Activated CD4-positive, alpha-beta T cell treated with anti-CD3 and anti-CD28 coated beads for 1 hour (primary cell): ENCODE measurements at regions not wholly inside any gene's neighbourhood (a gene's known extent, or its start where the extent isn't known, plus 50 kb on each side); places are given as distances from the start of the nearest gene placed in this dataset.
"Not testable (repeated sequence)": the region's sequence is repeated elsewhere in the genome, so short reads cannot be mapped to it uniquely, and the experiment has no call there.

Source experiments
- DNase-seq: peaks from one replicate; pipeline ENCODE4 v3.0.0-alpha.2; 2020

DNA sequence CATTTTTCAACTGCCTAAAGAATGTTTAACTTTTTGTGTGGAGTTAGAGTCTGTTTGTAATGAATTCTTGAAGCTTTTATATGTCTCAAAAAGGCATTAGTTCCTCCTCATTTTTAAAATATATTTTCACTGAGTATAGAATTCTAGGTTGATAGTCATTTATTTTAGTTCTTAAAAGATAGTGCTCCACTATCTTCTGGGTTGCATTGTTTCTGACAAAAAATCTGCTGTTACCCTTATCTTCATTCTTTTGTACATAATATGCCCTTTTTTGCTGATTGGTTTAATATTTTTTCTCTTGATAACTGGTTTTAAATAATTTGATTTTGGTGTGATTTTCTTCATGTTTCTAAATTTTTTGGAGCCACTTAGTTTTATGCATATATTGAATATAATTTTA lies 754.7 kb upstream of the GYPC start:
- DNase-seq = no peak

- no peak for DNase-seq
Measured at GRCh38 chr2:125925891-125926546, 729.9 kb upstream of the GYPC start.

DNA sequence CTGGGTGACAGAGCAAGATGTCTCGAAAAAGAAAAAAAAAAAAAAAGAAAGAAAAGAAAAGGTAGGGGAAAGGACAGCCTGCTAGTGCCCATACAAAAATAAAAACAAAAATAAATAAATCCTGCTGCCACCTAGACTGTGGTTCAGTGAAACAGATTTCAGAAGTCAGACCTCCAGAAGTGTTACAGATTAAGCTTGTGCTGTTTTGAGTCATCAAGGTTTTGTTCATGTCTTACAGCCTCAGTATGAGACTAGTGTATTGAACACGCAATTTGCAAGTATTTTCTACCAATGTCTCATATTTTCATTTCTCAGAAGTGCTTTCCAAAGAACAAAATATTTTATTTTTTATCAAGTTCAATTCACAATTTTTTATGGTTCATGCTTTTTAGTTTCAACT lies 720.4 kb upstream of the GYPC start:
- no peak for DNase-seq

- DNase-seq = no peak
Measured at GRCh38 chr2:125942585-125943424, 713.2 kb upstream of the GYPC start.

GRCh38 chr2:125959047-125959446 lies 696.9 kb upstream of the GYPC start:
- DNase-seq = no peak

GRCh38 chr2:125961739-125962138 lies 694.2 kb upstream of the GYPC start:
- DNase-seq = no peak

- no peak for DNase-seq
Measured at GRCh38 chr2:125979886-125980285, 676.1 kb upstream of the GYPC start.

GRCh38 chr2:125983364-125983763 lies 672.6 kb upstream of the GYPC start:
- no peak for DNase-seq

DNA sequence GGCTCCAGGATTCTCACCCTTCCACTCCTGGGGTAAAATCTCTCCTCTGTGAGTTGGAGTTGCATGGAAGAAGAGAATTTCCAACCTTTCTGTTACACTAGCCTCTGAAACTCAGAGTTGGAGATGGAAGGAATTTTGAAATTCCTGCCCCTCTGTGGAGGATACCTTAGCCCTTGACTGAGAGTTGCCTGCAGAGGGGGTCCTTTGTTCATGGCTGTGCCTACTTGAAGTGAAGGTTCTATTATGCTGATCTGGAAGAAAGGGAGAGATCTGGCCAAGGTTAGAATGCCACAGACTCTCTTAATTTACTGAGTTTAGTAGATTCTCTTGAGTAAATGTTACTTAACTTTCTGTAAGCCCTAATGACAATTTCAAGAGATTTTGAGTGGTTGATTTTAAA lies 626.6 kb upstream of the GYPC start:
- no peak for DNase-seq

- no peak for DNase-seq
Measured at GRCh38 chr2:126038861-126039260, 617.1 kb upstream of the GYPC start.

GRCh38 chr2:126041391-126042047 lies 614.4 kb upstream of the GYPC start:
- no peak for DNase-seq

DNA sequence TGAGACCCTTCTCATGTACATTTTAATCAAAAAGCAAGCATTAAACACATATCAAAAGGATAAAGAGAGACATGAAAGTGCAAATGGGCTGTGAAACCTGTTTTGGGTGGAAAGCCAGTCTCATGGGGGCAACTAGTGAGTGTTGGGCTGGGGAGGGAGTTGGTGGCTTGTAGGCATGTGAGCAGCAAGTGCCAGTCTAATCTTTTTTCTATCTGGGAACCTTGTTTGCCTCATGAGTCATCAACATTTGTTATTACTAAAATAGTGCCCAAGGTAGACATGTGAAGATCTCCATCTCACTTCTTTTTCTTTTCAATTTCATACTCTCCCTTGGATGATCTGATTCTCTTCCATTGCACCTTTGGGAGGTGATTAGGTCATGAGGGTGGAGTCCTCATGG lies 613.9 kb upstream of the GYPC start:
- no peak for DNase-seq

DNA sequence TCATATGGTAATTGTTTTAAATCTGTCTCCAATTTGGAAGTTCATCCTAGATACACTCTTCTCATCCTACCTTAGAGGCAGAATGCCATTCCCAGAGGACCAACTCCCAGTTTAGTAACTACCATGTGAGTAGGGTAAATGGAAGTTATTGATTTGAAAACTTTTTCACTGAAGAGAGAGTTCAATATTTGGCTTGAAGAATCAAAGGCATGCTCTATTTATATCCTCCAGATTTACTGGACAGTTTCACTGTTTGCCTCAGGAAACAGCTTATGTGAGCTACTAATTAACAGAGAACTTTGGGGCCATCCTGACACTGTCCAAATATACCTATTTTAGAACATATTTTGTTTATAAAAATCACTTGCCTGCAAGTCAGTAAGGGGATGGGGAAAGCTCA lies 607.2 kb upstream of the GYPC start:
- no peak for DNase-seq

GRCh38 chr2:126049461-126049860 lies 606.5 kb upstream of the GYPC start:
- no peak for DNase-seq

DNA sequence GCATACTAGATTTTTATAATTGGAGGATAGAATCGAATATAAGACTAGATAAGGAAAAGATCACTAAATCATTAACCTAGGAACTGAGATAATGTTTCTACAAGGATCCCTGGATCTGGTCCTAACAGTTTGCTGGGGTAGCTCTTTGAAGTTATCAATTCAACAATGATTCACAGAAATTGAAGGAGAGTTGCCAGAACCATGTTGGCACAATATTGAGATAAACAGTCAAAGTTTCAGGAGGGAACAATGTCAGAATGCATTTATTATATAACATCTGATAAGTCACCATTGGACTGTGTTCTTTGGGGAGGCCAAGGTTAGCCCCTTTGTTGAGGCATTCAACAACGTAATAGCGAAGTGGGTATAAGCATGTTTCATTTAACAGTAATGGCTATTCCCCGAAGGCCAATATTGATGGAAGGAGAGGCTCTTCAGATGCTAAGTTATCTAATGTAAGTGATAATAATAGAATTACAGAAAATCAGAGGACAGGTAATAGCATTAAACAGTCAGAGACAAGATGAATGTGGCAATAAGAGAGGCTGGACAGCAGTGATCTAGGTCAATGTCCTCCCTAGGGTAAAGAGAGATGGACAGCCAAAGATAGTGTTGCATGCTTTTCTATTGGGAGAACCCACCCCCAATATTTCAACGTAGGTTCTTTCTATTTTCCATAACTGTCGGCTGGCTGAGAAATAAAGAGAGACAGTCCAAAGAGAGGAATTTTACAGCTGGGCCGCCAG lies 604.8 kb upstream of the GYPC start:
- no peak for DNase-seq

GRCh38 chr2:126051737-126052240 lies 604.2 kb upstream of the GYPC start:
- DNase-seq = not testable (repeated sequence)

- DNase-seq = no peak
Measured at GRCh38 chr2:126059379-126059778, 596.6 kb upstream of the GYPC start.

- DNase-seq = no peak
Measured at GRCh38 chr2:126085011-126085795, 570.8 kb upstream of the GYPC start.

- no peak for DNase-seq
Measured at GRCh38 chr2:126100962-126101361, 555.0 kb upstream of the GYPC start.

GRCh38 chr2:126106006-126106405 lies 550.0 kb upstream of the GYPC start:
- DNase-seq = no peak

- DNase-seq = no peak
Measured at GRCh38 chr2:126107883-126108282, 548.1 kb upstream of the GYPC start.

DNA sequence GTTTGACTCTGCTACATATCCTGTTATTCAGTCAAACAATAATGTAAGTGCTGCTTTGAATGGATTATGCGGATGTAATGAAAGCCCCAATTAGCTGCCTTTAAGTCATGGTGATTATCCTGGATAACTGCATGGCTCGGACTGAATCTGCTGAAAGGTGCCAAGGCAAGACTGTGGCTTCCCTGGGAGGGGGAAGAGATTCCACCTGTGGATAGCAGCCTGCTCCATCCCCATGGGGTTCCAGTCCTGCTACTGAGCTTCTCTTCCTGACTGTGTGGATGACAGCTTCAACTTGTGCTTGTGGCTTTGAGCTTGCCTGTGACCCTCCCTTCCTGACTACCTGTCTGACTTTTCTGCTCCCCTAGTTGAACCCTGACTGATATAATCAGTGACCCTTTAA lies 540.0 kb upstream of the GYPC start:
- DNase-seq = no peak
